ENCODE measurements at regions not wholly inside any gene's neighbourhood (a gene's known extent, or its start where the extent isn't known, plus 50 kb on each side); places are given as distances from the start of the nearest gene placed in this dataset.

GRCh38 chrX:139085404-139085803 is 373.9 kb upstream of the FGF13 start:
- H3K27ac ChIP-seq = no peak overlapping the region
- TF ChIP-seq CTCF (conservative IDR thresholded peaks at IDR 0.05) = no peak

GRCh38 chrX:139083191-139083590 is 371.7 kb upstream of the FGF13 start:
- no peak overlapping the region for H3K27ac ChIP-seq
- TF ChIP-seq CTCF (conservative IDR thresholded peaks at IDR 0.05) = no peak

GRCh38 chrX:139081965-139082364 is 370.4 kb upstream of the FGF13 start:
- no peak for TF ChIP-seq CTCF (conservative IDR thresholded peaks at IDR 0.05)
- H3K27ac ChIP-seq = no peak overlapping the region

GRCh38 chrX:139079789-139080188 is 368.3 kb upstream of the FGF13 start:
- no peak for TF ChIP-seq CTCF (conservative IDR thresholded peaks at IDR 0.05)

GRCh38 chrX:139078761-139079280 is 367.3 kb upstream of the FGF13 start:
- H3K27ac ChIP-seq = no peak overlapping the region
- no peak for TF ChIP-seq CTCF (conservative IDR thresholded peaks at IDR 0.05)

More at GRCh38 chrX:139079789-139080188, 368.3 kb upstream of the FGF13 start:
- no peak overlapping the region for H3K27ac ChIP-seq

GRCh38 chrX:139078342-139078741 is 366.8 kb upstream of the FGF13 start:
- TF ChIP-seq CTCF (conservative IDR thresholded peaks at IDR 0.05) = no peak
- no peak overlapping the region for H3K27ac ChIP-seq

GRCh38 chrX:139077281-139078250 is 366.0 kb upstream of the FGF13 start:
- no peak overlapping the region for H3K27ac ChIP-seq
- no peak for TF ChIP-seq CTCF (conservative IDR thresholded peaks at IDR 0.05)

All from VCaP (cell line).